ENCODE measurements at regions not wholly inside any gene's neighbourhood (a gene's known extent, or its start where the extent isn't known, plus 50 kb on each side); places are given as distances from the start of the nearest gene placed in this dataset.

DNA sequence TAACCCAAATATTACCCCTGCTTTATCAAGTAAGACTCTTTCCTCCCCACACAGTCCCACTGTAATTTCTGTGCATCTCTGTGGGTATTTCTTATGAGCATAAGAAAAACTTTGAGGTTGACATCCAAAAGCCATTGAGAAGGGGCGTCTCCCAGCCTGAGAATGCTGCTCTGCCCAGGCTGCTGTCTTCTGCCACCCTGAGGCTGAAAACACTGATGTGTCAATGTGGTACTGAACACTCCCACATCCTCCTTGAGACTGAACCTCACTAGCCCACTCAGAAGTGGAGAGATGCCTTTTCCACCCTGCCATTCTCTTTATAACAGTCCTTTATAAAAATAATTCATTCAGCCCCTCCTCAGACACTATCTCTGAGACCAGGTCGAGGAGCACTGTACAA is 120.8 kb downstream of the SMIM20 start:
- in situ Hi-C loops (cut with MboI; ENCODE audit: low sequenced_read_pairs in 4 of 4) (loop anchor here in 1 of 4 donors (25.0 kb wide), 1 partner anchor 98 kb away; no protein-coding TSS in a partner anchor), intact Hi-C loops (cut with DNase I; ENCODE audit: low total_unique reads) (no loop called here)
- H3K36me3 ChIP-seq: no peaks in the 10 kb centered on the region
- TF ChIP-seq POLR2A (IDR thresholded peaks at IDR 0.05) (no peak), CTCF (IDR thresholded peaks at IDR 0.05 in 4 of 5, conservative IDR thresholded peaks at IDR 0.05 in 1 of 5) (no peak)
- DNase-seq: no peak
- no peaks in the 10 kb centered on the region for H3K27me3 ChIP-seq
- ATAC-seq: no peak
- H3K9me3 ChIP-seq: no peaks in the 10 kb centered on the region
- no peak overlapping the region for H3K27ac ChIP-seq
- no peaks in the 10 kb centered on the region for H3K4me1 ChIP-seq
- no peak overlapping the region for H3K4me3 ChIP-seq

DNA sequence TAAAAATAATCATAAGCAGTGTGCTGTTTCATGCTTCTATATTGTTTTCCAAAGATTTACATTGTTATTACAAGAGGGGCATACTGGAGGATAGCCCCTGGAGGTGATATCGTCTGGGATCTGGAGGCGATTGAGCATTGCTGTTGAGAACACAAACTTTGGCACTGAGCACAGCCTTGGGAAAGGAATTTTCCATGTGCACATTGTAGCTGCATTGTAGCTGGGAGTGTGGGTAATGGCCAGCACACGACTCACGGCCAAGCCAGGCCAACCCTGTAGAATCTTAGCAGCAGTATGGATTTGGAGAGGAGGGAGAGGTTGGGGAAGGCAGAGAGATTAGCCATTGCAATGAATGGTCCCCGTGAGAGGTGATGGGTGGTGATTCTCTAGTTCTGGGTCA is 121.9 kb downstream of the SMIM20 start:
- TF ChIP-seq POLR2A (IDR thresholded peaks at IDR 0.05): no peak
- TF ChIP-seq CTCF (IDR thresholded peaks at IDR 0.05 in 4 of 5, conservative IDR thresholded peaks at IDR 0.05 in 1 of 5): no peak
- H3K4me3 ChIP-seq: no peak overlapping the region
- intact Hi-C loops (cut with DNase I; ENCODE audit: low total_unique reads): no loop called here

GRCh38 chr4:26039639-26040359 is 125.8 kb downstream of the SMIM20 start:
- no peaks in the 10 kb centered on the region for H3K36me3 ChIP-seq
- H3K4me1 ChIP-seq: no peaks in the 10 kb centered on the region
- TF ChIP-seq CTCF (IDR thresholded peaks at IDR 0.05 in 4 of 5, conservative IDR thresholded peaks at IDR 0.05 in 1 of 5) (no peak), POLR2A (IDR thresholded peaks at IDR 0.05) (no peak)
- H3K27me3 ChIP-seq: no peaks in the 10 kb centered on the region
- in situ Hi-C loops (cut with MboI; ENCODE audit: low sequenced_read_pairs in 4 of 4): loop anchor here in 1 of 4 donors (25.0 kb wide), 1 partner anchor 102 kb away; no protein-coding TSS in a partner anchor
- DNase-seq (no peak), ATAC-seq (peak in 1 of 2 donors; percentile 12)
- intact Hi-C loops (cut with DNase I; ENCODE audit: low total_unique reads): no loop called here
- no peak overlapping the region for H3K27ac ChIP-seq
- no peaks in the 10 kb centered on the region for H3K9me3 ChIP-seq
- no peak overlapping the region for H3K4me3 ChIP-seq

More for the DNA sequence above, 121.9 kb downstream of the SMIM20 start:
- no peaks in the 10 kb centered on the region for H3K9me3 ChIP-seq
- ATAC-seq: no peak
- H3K36me3 ChIP-seq: no peaks in the 10 kb centered on the region
- in situ Hi-C loops (cut with MboI; ENCODE audit: low sequenced_read_pairs in 4 of 4): loop anchor here in 1 of 4 donors (25.0 kb wide), 1 partner anchor 99 kb away; no protein-coding TSS in a partner anchor
- H3K4me1 ChIP-seq: no peaks in the 10 kb centered on the region
- no peak for DNase-seq
- H3K27me3 ChIP-seq: no peaks in the 10 kb centered on the region
- H3K27ac ChIP-seq: no peak overlapping the region

DNA sequence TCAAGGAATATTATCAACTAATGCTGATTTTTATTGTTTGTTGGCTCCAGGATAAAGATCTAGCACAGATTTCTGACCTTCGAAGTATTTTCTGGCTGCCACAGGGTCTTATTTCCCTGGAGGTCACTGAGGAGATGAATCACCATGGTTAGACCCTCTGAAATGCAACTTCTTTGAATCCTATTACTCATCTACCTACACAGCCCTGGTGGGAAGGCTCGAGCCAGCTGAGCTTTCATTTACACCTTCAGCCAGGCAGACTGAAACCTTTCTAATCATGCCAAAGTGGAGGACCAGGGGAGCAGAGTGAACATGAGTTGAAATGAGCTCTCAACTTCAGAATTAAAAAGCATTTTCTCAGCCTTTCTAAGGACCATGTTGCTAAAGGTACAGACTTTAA is 130.5 kb downstream of the SMIM20 start:
- no peaks in the 10 kb centered on the region for H3K4me1 ChIP-seq
- no peaks in the 10 kb centered on the region for H3K36me3 ChIP-seq
- no peak overlapping the region for H3K4me3 ChIP-seq
- in situ Hi-C loops (cut with MboI; ENCODE audit: low sequenced_read_pairs in 4 of 4): loop anchor here in 1 of 4 donors (25.0 kb wide), 1 partner anchor 107 kb away; no protein-coding TSS in a partner anchor
- intact Hi-C loops (cut with DNase I; ENCODE audit: low total_unique reads): no loop called here
- no peak for ATAC-seq
- DNase-seq: no peak
- H3K27me3 ChIP-seq: no peaks in the 10 kb centered on the region
- H3K9me3 ChIP-seq: no peaks in the 10 kb centered on the region
- TF ChIP-seq CTCF (IDR thresholded peaks at IDR 0.05 in 4 of 5, conservative IDR thresholded peaks at IDR 0.05 in 1 of 5) (no peak), POLR2A (IDR thresholded peaks at IDR 0.05) (no peak)
- H3K27ac ChIP-seq: no peak overlapping the region
